ENCODE measurements at regions not wholly inside any gene's neighbourhood (a gene's known extent, or its start where the extent isn't known, plus 50 kb on each side); places are given as distances from the start of the nearest gene placed in this dataset.

DNA sequence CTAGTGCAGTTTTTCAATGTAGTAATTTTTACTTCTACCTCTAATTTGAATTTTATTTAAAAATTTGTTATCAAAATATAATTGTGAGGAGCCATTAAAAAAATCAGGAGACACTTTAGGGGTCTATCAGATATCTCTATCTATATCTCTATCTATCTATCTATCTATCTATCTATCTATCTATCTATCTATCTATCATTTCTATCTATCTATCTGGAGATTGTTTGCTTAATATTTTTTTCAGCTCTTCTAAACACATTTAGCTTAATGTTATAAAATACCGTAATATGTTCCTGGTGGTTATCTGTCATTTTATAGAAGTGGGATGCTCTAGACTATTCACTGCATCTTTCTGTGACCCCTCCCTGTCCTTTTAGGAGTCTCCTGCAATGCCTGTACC lies 193.7 kb upstream of the P2RY1 start:
- TF ChIP-seq SP1 (IDR thresholded peaks at IDR 0.05; ENCODE audit: low read depth), result no peak
- no peaks in the 10 kb centered on the region for H3K27me3 ChIP-seq (ENCODE audit: insufficient read depth, low read length)
- H4K20me1 ChIP-seq (ENCODE audit: insufficient read depth), result no peaks in the 10 kb centered on the region
- no peak overlapping the region for H2AFZ ChIP-seq (ENCODE audit: low read depth, low read length, poor library complexity, severe bottlenecking)
- no peak overlapping the region for H3K27ac ChIP-seq (ENCODE audit: low read depth, low read length)
- H3K9me3 ChIP-seq (ENCODE audit: control insufficient read depth in 1 of 2, insufficient read depth in 1 of 2, low read depth in 1 of 2, low read length in 2 of 2), result no peaks in the 10 kb centered on the region
- BruUV-seq (replicated peaks), result no TSS peak
- POLR2A ChIA-PET, result no interaction called here
- no peak overlapping the region for H3K9ac ChIP-seq (ENCODE audit: low read length)
- intact Hi-C loops (cut with micrococcal nuclease), result no loop called here
- RAD21 ChIA-PET (ENCODE audit: low non-redundant PET in 1 of 2, low total read pairs in 2 of 2, uncharacterized antibody in 2 of 2, unreplicated experiment in 2 of 2), result no interaction called here
- no peaks in the 10 kb centered on the region for H3K36me3 ChIP-seq (ENCODE audit: control insufficient read depth in 1 of 2, insufficient read depth in 2 of 2, low read length in 2 of 2)
- no peak overlapping the region for H3K4me2 ChIP-seq (ENCODE audit: low read length)
- no peaks in the 10 kb centered on the region for H3K4me1 ChIP-seq (ENCODE audit: control insufficient read depth in 1 of 2, insufficient read depth in 2 of 2, low read length in 2 of 2)
- ATAC-seq (no peak), DNase-seq (ENCODE audit: low read depth, low spot score) (no peak)
- CTCF ChIA-PET, result no interaction called here
- no peak overlapping the region for H3K4me3 ChIP-seq (replicated peaks in 1 of 2; ENCODE audit: low read depth in 1 of 2, low read length in 2 of 2)
- no peaks in the 10 kb centered on the region for H3K79me2 ChIP-seq (ENCODE audit: insufficient read depth, low read length)
- no peaks in the 10 kb centered on the region for H3K9me2 ChIP-seq (ENCODE audit: insufficient read depth)

DNA sequence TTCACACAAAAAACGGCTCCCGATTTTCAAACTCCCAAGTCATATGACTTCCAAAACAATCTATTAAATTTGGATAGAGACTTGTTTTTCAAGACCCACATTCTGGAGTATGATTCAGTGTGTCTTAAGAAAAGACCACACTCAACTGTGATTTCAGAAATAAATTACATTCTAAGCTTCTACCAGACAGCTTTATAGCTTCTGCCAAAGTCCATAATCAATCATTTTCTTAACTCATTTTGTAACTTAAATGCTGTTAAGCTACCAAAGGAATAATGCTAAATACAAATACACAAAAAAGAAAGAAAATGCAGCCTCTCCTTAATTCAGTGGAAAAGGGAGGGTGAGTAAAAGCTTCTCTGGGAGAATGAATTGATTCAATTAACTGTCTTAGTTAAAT lies 192.3 kb upstream of the P2RY1 start:
- POLR2A ChIA-PET, result no interaction called here
- intact Hi-C loops (cut with micrococcal nuclease), result no loop called here
- no peak for ATAC-seq

More for the DNA sequence above, 192.3 kb upstream of the P2RY1 start:
- H3K9ac ChIP-seq (ENCODE audit: low read length), result no peak overlapping the region
- ChIA-PET CTCF (no interaction called here), RAD21 (ENCODE audit: low non-redundant PET in 1 of 2, low total read pairs in 2 of 2, uncharacterized antibody in 2 of 2, unreplicated experiment in 2 of 2) (no interaction called here)
- H3K4me3 ChIP-seq (replicated peaks in 1 of 2; ENCODE audit: low read depth in 1 of 2, low read length in 2 of 2), result no peak overlapping the region
- no peaks in the 10 kb centered on the region for H3K36me3 ChIP-seq (ENCODE audit: control insufficient read depth in 1 of 2, insufficient read depth in 2 of 2, low read length in 2 of 2)
- no peak for DNase-seq (ENCODE audit: low read depth, low spot score)
- TF ChIP-seq POLR2A (IDR thresholded peaks at IDR 0.05; ENCODE audit: borderline replicate concordance, extremely low read depth, insufficient read depth, insufficient read length) (no peak), EZH2 (IDR thresholded peaks at IDR 0.05) (no peak), ELF1 (IDR thresholded peaks at IDR 0.05; ENCODE audit: borderline replicate concordance, low read depth) (no peak), SP1 (IDR thresholded peaks at IDR 0.05; ENCODE audit: low read depth) (no peak), POLR2AphosphoS5 (IDR thresholded peaks at IDR 0.05; ENCODE audit: low read depth, low read length) (no peak), YY1 (IDR thresholded peaks at IDR 0.05; ENCODE audit: extremely low read depth, insufficient replicate concordance, low read depth, low read length) (no peak), JUND (IDR thresholded peaks at IDR 0.05) (no peak), RAD21 (IDR thresholded peaks at IDR 0.05; ENCODE audit: low read depth) (no peak), CEBPB (IDR thresholded peaks at IDR 0.05; ENCODE audit: low read depth) (no peak), TCF7L2 (IDR thresholded peaks at IDR 0.05; ENCODE audit: borderline replicate concordance, extremely low read depth, insufficient read depth, insufficient read length) (no peak), SRF (IDR thresholded peaks at IDR 0.05; ENCODE audit: low read depth) (no peak), SIN3A (IDR thresholded peaks at IDR 0.05; ENCODE audit: low read depth) (no peak), FOSL1 (IDR thresholded peaks at IDR 0.05; ENCODE audit: low read depth) (no peak), EZH2phosphoT487 (IDR thresholded peaks at IDR 0.05; ENCODE audit: borderline replicate concordance) (no peak)
- TF ChIP-seq, protein P1, sequence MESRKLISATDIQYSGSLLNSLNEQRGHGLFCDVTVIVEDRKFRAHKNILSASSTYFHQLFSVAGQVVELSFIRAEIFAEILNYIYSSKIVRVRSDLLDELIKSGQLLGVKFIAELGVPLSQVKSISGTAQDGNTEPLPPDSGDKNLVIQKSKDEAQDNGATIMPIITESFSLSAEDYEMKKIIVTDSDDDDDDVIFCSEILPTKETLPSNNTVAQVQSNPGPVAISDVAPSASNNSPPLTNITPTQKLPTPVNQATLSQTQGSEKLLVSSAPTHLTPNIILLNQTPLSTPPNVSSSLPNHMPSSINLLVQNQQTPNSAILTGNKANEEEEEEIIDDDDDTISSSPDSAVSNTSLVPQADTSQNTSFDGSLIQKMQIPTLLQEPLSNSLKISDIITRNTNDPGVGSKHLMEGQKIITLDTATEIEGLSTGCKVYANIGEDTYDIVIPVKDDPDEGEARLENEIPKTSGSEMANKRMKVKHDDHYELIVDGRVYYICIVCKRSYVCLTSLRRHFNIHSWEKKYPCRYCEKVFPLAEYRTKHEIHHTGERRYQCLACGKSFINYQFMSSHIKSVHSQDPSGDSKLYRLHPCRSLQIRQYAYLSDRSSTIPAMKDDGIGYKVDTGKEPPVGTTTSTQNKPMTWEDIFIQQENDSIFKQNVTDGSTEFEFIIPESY (IDR thresholded peaks at IDR 0.05; ENCODE audit: extremely low read depth, insufficient replicate concordance, low read length), result no peak
- TF ChIP-seq, protein P2, sequence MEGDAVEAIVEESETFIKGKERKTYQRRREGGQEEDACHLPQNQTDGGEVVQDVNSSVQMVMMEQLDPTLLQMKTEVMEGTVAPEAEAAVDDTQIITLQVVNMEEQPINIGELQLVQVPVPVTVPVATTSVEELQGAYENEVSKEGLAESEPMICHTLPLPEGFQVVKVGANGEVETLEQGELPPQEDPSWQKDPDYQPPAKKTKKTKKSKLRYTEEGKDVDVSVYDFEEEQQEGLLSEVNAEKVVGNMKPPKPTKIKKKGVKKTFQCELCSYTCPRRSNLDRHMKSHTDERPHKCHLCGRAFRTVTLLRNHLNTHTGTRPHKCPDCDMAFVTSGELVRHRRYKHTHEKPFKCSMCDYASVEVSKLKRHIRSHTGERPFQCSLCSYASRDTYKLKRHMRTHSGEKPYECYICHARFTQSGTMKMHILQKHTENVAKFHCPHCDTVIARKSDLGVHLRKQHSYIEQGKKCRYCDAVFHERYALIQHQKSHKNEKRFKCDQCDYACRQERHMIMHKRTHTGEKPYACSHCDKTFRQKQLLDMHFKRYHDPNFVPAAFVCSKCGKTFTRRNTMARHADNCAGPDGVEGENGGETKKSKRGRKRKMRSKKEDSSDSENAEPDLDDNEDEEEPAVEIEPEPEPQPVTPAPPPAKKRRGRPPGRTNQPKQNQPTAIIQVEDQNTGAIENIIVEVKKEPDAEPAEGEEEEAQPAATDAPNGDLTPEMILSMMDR (IDR thresholded peaks at IDR 0.05 in 2 of 3, conservative IDR thresholded peaks at IDR 0.05 in 1 of 3; ENCODE audit: borderline replicate concordance in 1 of 3, insufficient read depth in 1 of 3, low read depth in 2 of 3, low read length in 2 of 3), result no peak
- TF ChIP-seq, protein P3, sequence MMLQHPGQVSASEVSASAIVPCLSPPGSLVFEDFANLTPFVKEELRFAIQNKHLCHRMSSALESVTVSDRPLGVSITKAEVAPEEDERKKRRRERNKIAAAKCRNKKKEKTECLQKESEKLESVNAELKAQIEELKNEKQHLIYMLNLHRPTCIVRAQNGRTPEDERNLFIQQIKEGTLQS (IDR thresholded peaks at IDR 0.05), result no peak
- TF ChIP-seq, protein P4, sequence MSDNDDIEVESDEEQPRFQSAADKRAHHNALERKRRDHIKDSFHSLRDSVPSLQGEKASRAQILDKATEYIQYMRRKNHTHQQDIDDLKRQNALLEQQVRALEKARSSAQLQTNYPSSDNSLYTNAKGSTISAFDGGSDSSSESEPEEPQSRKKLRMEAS (IDR thresholded peaks at IDR 0.05), result no peak
- no peaks in the 10 kb centered on the region for H4K20me1 ChIP-seq (ENCODE audit: insufficient read depth)
- H3K27me3 ChIP-seq (ENCODE audit: insufficient read depth, low read length), result no peaks in the 10 kb centered on the region
- no peak overlapping the region for H3K4me2 ChIP-seq (ENCODE audit: low read length)
- H3K9me2 ChIP-seq (ENCODE audit: insufficient read depth), result no peaks in the 10 kb centered on the region
- no peaks in the 10 kb centered on the region for H3K79me2 ChIP-seq (ENCODE audit: insufficient read depth, low read length)
- BruUV-seq (replicated peaks), result no TSS peak
- H2AFZ ChIP-seq (ENCODE audit: low read depth, low read length, poor library complexity, severe bottlenecking), result no peak overlapping the region
- no peaks in the 10 kb centered on the region for H3K4me1 ChIP-seq (ENCODE audit: control insufficient read depth in 1 of 2, insufficient read depth in 2 of 2, low read length in 2 of 2)
- H3K27ac ChIP-seq (ENCODE audit: low read depth, low read length), result no peak overlapping the region
- H3K9me3 ChIP-seq (ENCODE audit: control insufficient read depth in 1 of 2, insufficient read depth in 1 of 2, low read depth in 1 of 2, low read length in 2 of 2), result no peaks in the 10 kb centered on the region
